Panc1 (cell line): ENCODE measurements at regions not wholly inside any gene's neighbourhood (a gene's known extent, or its start where the extent isn't known, plus 50 kb on each side); places are given as distances from the start of the nearest gene placed in this dataset.

Experiments
- REST ChIP-seq, 2 experiments: IDR thresholded peaks; 2 replicates each; pipeline ENCODE4 v1.6.1; 2011 to 2012; ENCODE audit warnings: low read depth in 2 of 2, control low read depth in 1 of 2, low read length in 1 of 2, mild to moderate bottlenecking in 1 of 2, moderate library complexity in 1 of 2; ENCODE audit not compliant: insufficient read depth in 1 of 2
- TCF7L2 ChIP-seq: IDR thresholded peaks from 2 replicates; pipeline ENCODE4 v1.6.1; 2011; ENCODE audit warnings: mild to moderate bottlenecking, low read depth, low read length, inconsistent platforms
- TF ChIP-seq, protein P1 (sequence below): fragments of 450-650 bp; IDR thresholded peaks from 2 replicates; pipeline ENCODE4 v1.5.1; 2017; ENCODE audit warnings: mild to moderate bottlenecking

- TF ChIP-seq, protein P1, sequence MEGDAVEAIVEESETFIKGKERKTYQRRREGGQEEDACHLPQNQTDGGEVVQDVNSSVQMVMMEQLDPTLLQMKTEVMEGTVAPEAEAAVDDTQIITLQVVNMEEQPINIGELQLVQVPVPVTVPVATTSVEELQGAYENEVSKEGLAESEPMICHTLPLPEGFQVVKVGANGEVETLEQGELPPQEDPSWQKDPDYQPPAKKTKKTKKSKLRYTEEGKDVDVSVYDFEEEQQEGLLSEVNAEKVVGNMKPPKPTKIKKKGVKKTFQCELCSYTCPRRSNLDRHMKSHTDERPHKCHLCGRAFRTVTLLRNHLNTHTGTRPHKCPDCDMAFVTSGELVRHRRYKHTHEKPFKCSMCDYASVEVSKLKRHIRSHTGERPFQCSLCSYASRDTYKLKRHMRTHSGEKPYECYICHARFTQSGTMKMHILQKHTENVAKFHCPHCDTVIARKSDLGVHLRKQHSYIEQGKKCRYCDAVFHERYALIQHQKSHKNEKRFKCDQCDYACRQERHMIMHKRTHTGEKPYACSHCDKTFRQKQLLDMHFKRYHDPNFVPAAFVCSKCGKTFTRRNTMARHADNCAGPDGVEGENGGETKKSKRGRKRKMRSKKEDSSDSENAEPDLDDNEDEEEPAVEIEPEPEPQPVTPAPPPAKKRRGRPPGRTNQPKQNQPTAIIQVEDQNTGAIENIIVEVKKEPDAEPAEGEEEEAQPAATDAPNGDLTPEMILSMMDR: no peak
- no peak for TF ChIP-seq REST (IDR thresholded peaks at IDR 0.05; ENCODE audit: insufficient read depth in 1 of 2, low read depth in 2 of 2, low read length in 1 of 2)
- TF ChIP-seq TCF7L2: no peak
Measured at GRCh38 chr13:37412241-37412921, 186.2 kb downstream of the POSTN start.
